ENCODE measurements at regions not wholly inside any gene's neighbourhood (a gene's known extent, or its start where the extent isn't known, plus 50 kb on each side); places are given as distances from the start of the nearest gene placed in this dataset.
"Not testable (repeated sequence)": the region's sequence is repeated elsewhere in the genome, so short reads cannot be mapped to it uniquely, and the experiment has no call there.

DNA sequence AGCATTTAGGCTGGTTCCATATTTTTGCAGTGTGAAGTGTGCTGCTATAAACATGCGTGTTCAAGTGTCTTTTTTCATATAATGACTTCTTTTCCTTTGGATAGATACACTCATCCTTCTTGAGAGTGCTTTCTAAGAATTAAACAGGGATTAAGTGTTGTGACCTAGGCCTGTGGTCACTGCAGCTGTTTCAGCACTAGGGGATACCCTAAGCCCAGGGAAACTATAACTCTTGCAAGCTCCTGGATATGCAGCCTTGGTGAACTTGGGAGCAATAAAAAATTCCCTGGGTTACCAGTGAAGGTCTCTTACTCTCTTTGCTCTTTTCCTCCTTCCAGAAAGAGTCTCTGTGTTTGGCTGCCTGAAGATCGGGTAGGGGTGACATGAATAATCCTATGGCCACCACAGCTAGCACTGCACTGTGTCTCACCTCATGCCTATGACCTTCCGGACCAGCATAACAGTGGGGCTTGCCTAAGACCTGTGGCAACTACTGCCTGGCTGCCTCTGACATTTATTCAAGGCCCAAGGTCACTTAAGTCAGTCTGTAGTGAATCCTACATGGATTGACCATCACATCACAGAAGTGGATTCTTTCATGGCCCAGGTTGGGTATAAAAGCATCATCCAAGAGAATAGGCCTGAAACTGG lies 799.7 kb downstream of the DACH1 start:
- DNase-seq, result no peak

- no peak for DNase-seq
Measured at GRCh38 chr13:71056581-71056980, 810.4 kb downstream of the DACH1 start.

- DNase-seq, result no peak
Measured at GRCh38 chr13:71055644-71056043, 811.4 kb downstream of the DACH1 start.

DNA sequence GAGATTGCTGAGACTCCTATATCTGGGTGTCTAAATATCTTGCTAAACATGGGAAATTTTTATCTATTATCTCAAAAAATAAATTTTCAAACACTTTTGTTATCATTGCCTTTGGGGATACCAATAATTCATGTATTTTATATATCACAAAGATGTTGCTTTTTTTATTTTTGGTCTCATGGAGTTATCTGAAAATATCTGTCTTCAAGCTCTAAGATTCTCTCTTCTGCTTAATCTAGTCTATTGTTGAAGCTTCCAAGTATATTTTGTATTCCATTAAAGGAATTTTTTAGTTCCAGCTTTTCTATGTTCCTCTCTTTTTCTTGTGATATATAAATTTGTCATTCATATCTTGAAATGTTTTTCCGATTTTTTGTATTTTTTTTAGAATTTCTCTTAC lies 812.0 kb downstream of the DACH1 start:
- DNase-seq, result no peak

GRCh38 chr13:71054358-71054757 lies 812.6 kb downstream of the DACH1 start:
- no peak for DNase-seq

- no peak for DNase-seq
Measured at GRCh38 chr13:71051573-71051972, 815.4 kb downstream of the DACH1 start.

DNA sequence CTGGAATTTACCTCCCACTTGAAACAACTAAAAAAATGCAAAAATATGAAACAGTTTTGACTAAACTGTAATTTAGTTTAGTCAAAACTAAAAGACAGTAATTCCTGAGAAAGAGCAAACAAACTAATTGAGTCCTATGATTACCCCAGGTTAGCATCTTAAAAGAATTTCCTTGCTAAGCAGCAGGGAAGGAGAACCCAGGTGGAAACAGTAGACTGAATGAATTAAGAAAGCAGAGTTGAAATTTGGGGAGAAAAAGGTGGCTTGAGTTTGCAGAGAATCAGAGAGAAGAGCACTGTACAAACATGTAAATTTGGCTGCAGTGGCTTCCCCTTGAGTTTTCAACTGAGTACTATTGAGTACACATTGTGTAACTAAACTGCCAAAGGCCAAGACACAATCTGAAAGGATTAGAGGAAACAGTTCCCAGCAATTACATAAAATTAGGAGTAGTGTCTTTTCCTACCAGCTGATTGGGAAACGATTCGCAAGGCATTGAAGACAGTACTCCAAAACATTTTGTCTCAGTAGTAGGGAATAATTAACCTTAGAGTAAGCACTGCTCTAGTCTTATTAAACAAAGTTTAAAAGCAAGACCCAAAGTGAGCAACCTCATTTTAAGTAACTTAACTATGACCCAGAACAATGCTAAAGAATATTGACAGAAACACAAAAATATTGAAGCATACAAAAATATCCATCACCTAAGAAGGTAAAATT lies 820.5 kb downstream of the DACH1 start:
- no peak for DNase-seq

- no peak for DNase-seq
Measured at GRCh38 chr13:71045101-71045500, 821.9 kb downstream of the DACH1 start.

DNA sequence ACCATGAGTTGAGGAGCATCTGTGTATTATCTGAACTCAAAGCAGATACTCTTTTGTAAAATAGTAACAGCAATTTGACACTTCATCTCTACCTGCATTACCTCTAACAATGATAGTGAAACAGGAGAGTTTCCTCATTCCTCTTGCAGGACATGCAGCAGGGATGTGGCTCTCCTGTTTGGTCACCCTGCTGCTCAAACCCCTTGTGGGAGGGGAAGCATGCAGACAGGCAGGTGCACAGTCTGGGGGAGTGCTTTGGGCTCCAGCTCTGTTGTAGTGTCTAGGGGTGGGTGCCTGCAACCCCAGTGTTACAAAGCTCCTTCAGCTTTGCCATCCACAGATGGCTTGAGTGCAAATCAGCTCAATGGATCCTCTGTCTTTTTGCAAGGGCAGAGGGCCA lies 827.6 kb downstream of the DACH1 start:
- DNase-seq, result no peak

- DNase-seq, result no peak
Measured at GRCh38 chr13:71034018-71034417, 833.0 kb downstream of the DACH1 start.

DNA sequence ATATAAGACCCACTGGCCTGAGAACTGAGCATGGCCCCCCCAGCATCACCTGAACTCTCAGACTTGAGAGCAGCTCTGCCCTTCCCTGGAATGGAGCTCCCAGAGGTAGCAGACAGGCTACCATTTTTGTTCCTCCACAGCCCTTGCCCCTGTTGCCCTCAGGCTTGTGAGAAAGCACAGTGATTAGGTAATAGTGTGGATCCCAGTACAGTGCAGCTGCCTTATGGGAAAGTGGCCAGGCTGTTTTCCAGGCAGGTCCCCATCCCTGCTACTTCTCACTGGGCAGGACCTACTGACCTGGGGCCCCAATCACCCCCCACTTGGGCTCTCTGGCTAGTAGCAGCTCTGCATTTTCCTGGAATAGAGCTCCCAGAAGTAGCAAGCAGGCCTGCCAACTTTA lies 834.0 kb downstream of the DACH1 start:
- DNase-seq, result no peak

DNA sequence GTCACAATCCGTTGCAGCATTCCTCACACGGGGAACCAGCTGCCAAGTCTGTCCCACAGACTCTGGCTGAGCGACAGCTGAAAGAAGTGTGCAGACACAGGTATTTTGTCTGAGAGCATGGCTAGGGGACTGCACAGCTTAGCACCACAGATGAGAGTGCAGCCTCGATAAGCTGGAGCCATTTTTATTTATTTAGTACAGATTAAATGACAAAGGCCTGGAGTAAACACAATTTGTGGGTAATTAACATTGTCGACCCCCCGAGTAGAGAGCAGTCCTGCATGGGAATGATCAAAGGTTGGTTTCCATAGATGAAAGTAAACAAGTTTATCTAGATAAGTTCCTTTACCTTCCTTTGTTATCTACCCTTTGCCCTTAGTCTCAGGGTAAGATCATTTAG lies 836.2 kb downstream of the DACH1 start:
- DNase-seq, result no peak

DNA sequence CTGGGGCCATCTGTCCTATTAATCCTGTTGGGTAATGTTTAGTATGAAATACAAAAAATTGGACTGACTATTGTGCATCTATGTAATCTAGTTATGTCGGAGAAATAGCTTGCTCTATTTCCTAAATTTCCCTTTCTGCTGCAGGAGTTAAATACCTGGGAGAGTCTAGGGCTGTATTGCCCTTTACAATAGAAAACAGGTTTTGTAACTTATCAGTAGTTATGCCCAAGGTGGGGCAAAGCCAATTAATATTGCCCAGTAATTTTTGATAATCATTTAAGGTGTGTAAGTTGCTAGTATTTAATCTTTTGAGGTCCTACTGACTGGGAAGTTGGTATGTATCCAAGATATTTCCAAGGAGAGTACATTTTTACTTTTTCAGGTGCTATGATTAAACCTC lies 838.1 kb downstream of the DACH1 start:
- no peak for DNase-seq

DNA sequence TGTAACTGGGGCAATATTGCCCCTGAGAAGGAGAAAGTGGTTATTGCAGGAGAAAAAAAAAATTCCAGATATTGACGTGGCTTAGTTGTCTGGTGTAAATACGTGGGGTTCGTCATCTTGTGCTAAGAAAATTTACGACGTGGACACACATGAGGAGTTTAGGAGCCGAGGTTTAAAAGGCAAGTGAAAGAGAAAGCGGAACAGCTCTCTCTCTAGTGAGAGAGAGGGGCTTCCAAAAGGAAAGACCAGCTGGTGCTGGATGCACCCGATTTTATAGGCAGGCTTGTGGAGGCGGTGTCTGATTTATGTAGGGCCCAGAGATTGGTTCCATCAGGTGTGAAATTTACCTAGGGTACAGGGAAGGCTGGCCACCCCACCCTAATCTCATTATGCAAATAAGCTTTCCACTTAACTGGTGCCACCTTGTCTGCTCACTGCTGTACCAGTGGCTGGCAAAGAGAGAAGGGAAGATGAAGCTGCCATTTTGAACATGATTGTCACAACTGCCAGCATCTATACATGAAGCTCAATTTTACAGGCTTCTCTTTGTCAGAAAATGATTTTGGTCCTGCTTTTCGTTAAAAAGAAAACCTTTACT lies 845.1 kb downstream of the DACH1 start:
- no peak for DNase-seq

GRCh38 chr13:71018995-71019394 lies 848.0 kb downstream of the DACH1 start:
- no peak for DNase-seq

GRCh38 chr13:71018544-71018943 lies 848.5 kb downstream of the DACH1 start:
- no peak for DNase-seq

DNA sequence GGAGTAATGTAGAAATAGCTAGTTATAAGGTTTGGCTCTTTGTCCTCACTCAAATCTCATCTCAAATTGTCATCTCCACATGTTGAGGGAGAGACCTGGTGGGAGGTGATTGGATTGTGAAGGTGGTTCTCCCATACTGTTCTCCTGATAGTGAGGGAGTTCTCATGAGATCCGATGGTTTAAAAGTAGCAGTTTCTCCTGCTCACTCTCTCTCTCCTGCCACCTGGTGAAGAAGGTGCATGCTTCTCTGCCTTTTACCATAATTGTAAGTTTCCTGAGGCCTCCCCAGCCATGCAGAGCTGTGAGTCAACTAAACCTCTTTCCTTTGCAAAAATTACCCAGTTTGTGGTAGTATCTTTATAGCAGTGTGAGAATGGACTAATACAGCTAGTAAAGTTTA lies 849.4 kb downstream of the DACH1 start:
- DNase-seq, result no peak

GRCh38 chr13:71015516-71015915 lies 851.5 kb downstream of the DACH1 start:
- no peak for DNase-seq

DNA sequence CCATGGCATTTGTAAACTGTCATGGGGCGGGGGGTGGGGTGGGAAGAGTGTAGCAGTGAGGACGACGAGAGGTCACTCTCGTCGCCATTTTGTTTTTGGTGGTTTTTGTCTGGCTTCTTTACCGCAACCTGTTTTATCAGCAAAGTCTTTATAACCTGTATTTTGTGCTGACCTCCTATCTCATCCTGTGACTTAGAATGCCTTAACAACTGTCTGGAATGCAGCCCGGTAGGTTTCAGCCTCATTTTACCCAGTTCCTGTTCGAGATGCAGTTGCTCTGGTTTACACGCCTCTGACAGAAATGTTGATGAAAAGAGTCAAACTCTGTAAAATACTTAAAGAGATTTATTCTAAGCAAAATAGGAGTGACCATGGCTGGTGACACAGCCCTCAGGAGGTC lies 852.0 kb downstream of the DACH1 start:
- DNase-seq, result no peak

- DNase-seq, result no peak
Measured at GRCh38 chr13:71005919-71006318, 861.1 kb downstream of the DACH1 start.

GRCh38 chr13:70995338-70995737 lies 871.7 kb downstream of the DACH1 start:
- no peak for DNase-seq

- no peak for DNase-seq
Measured at GRCh38 chr13:70994191-70994590, 872.8 kb downstream of the DACH1 start.

GRCh38 chr13:70987043-70987442 lies 878.8 kb upstream of the KLHL1 start:
- no peak for DNase-seq

DNA sequence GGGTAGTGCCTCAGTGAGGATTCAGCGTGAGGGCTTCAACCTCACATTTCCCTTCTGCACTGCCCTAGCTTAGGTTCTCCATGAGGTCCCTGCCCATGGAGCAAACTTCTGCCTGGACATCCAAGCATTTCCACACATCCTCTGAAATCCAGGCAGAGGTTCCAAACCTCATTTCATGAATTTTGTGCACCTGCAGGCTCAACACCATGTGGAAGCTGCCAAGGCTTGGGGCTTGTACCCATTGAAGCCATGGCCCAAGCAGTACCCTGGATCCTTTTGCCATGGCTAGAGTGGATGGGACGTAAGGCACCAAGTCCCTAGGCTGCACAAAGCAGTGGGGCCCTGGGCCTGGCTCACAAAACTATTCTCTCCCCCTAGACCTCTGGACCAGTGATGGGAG lies 877.1 kb upstream of the KLHL1 start:
- DNase-seq, result no peak

- not testable (repeated sequence) for DNase-seq
Measured at GRCh38 chr13:70981219-70981618, 873.0 kb upstream of the KLHL1 start.
